Liver (tissue), 8 donors: ENCODE measurements at regions not wholly inside any gene's neighbourhood (a gene's known extent, or its start where the extent isn't known, plus 50 kb on each side); places are given as distances from the start of the nearest gene placed in this dataset.

Experiments
- DNase-seq: peaks from one replicate; pipeline ENCODE4 v3.0.0-alpha.2; 2017; ENCODE audit warnings: low spot score
- H3K27ac ChIP-seq, 2 donors: one replicate each; pipeline ENCODE4 v1.7.0; 2013; ENCODE audit warnings: inconsistent platforms in 2 of 2, low read length in 2 of 2, control low read depth in 1 of 2, low read depth in 1 of 2, mild to moderate bottlenecking in 1 of 2
- H3K27me3 ChIP-seq, 4 donors: one replicate each; pipeline versions ENCODE4 v1.6.1 to v1.7.0; 2013; ENCODE audit warnings: low read length in 3 of 4, inconsistent platforms in 1 of 4, mild to moderate bottlenecking in 1 of 4, moderate library complexity in 1 of 4; ENCODE audit not compliant: control insufficient read depth in 4 of 4, insufficient read depth in 4 of 4
- H3K36me3 ChIP-seq, 4 donors: one replicate each; pipeline versions ENCODE4 v1.6.1 to v1.7.0; 2013; ENCODE audit warnings: low read length in 3 of 4, mild to moderate bottlenecking in 3 of 4, low read depth in 1 of 4, moderate library complexity in 1 of 4; ENCODE audit not compliant: control insufficient read depth in 4 of 4, insufficient read depth in 3 of 4
- H3K4me1 ChIP-seq, 4 donors: one replicate each; pipeline versions ENCODE4 v1.6.1 to v1.7.0; 2013; ENCODE audit warnings: low read length in 3 of 4, mild to moderate bottlenecking in 3 of 4, moderate library complexity in 1 of 4; ENCODE audit not compliant: control insufficient read depth in 4 of 4, insufficient read depth in 4 of 4
- H3K4me3 ChIP-seq, 3 donors: one replicate each; pipeline versions ENCODE4 v1.6.1 to v1.7.0; 2013; ENCODE audit warnings: low read length in 3 of 3, control low read depth in 1 of 3, low read depth in 1 of 3, mild to moderate bottlenecking in 1 of 3
- H3K9ac ChIP-seq, 2 donors: one replicate each; pipeline ENCODE4 v1.7.0; 2013; ENCODE audit warnings: low read length in 2 of 2, mild to moderate bottlenecking in 2 of 2, moderate library complexity in 2 of 2, control low read depth in 1 of 2, low read depth in 1 of 2
- H3K9me3 ChIP-seq, 4 donors: one replicate each; pipeline versions ENCODE4 v1.6.1 to v1.7.0; 2013; ENCODE audit warnings: low read length in 3 of 4; ENCODE audit not compliant: control insufficient read depth in 4 of 4
- ATF3 ChIP-seq: IDR thresholded peaks from 2 replicates; pipeline ENCODE4 v1.6.1; 2016; ENCODE audit warnings: antibody characterized with exemption
- CTCF ChIP-seq: fragments of 150-350 bp; IDR thresholded peaks from 2 replicates; pipeline ENCODE4 v1.5.1; 2017; ENCODE audit warnings: improper control_type of control experiment, low read depth, low read length; ENCODE audit not compliant: missing input control
- EGR1 ChIP-seq, 2 donors: IDR thresholded peaks; 2 replicates each; pipeline ENCODE4 v1.6.1; 2016 to 2018; ENCODE audit warnings: antibody characterized with exemption in 2 of 2, low read depth in 2 of 2
- FOXA1 ChIP-seq: IDR thresholded peaks from 2 replicates; pipeline ENCODE4 v1.6.1; 2016; ENCODE audit warnings: antibody characterized with exemption
- FOXA2 ChIP-seq: IDR thresholded peaks from 2 replicates; pipeline ENCODE4 v1.6.1; 2016; ENCODE audit warnings: antibody characterized with exemption
- GABPA ChIP-seq, 2 donors: IDR thresholded peaks in 1 of 2; conservative IDR thresholded peaks in 1 of 2; 2 replicates each; pipeline ENCODE4 v1.6.1; 2016; ENCODE audit warnings: antibody characterized with exemption in 2 of 2, mild to moderate bottlenecking in 1 of 2, moderate library complexity in 1 of 2
- HNF4A ChIP-seq, 2 donors: conservative IDR thresholded peaks; 2 replicates each; pipeline ENCODE4 v1.6.1; 2016; ENCODE audit warnings: antibody characterized with exemption in 2 of 2, mild to moderate bottlenecking in 2 of 2
- HNF4G ChIP-seq: IDR thresholded peaks from 2 replicates; pipeline ENCODE4 v1.6.1; 2016; ENCODE audit warnings: antibody characterized with exemption
- JUND ChIP-seq, 2 donors: IDR thresholded peaks; 2 replicates each; pipeline ENCODE4 v1.6.1; 2016; ENCODE audit warnings: antibody characterized with exemption in 2 of 2
- NR2F2 ChIP-seq: IDR thresholded peaks from 2 replicates; pipeline ENCODE4 v1.6.1; 2016; ENCODE audit warnings: antibody characterized with exemption
- RAD21 ChIP-seq, 2 donors: IDR thresholded peaks; 2 replicates each; pipeline ENCODE4 v1.6.1; 2016; ENCODE audit warnings: antibody characterized with exemption in 2 of 2, mild to moderate bottlenecking in 2 of 2
- REST ChIP-seq: IDR thresholded peaks from 2 replicates; pipeline ENCODE4 v1.6.1; 2016; ENCODE audit warnings: antibody characterized with exemption, mild to moderate bottlenecking
- RXRA ChIP-seq, 2 donors: IDR thresholded peaks; 2 replicates each; pipeline ENCODE4 v1.6.1; 2017 to 2018; ENCODE audit warnings: antibody characterized with exemption in 2 of 2, mild to moderate bottlenecking in 1 of 2
- SP1 ChIP-seq: IDR thresholded peaks from 2 replicates; pipeline ENCODE4 v1.6.1; 2018; ENCODE audit warnings: antibody characterized with exemption, mild to moderate bottlenecking
- TAF1 ChIP-seq: conservative IDR thresholded peaks from 2 replicates; pipeline ENCODE4 v1.6.1; 2016; ENCODE audit warnings: antibody characterized with exemption, mild to moderate bottlenecking
- YY1 ChIP-seq: IDR thresholded peaks from 2 replicates; pipeline ENCODE4 v1.6.1; 2016; ENCODE audit warnings: antibody characterized with exemption, mild to moderate bottlenecking
- ZBTB33 ChIP-seq: IDR thresholded peaks from 2 replicates; pipeline ENCODE4 v1.6.1; 2016; ENCODE audit warnings: antibody characterized with exemption
- WGBS: extraction: QIAGEN DNeasy Blood & Tissue Kit; methylation state at CpG from one replicate; pipeline ENCODE4 v1.1.7; 2013; 5-methylcytosine and 5-hydroxymethylcytosine counted together
- TF ChIP-seq, protein P1 (sequence below): IDR thresholded peaks from 2 replicates; pipeline ENCODE4 v1.6.1; 2016; ENCODE audit warnings: antibody characterized with exemption
- donor health status: healthy.
- donor health status: healthy.
- donor health status: healthy.
- donor health status: healthy.
- donor health status: healthy.

DNA sequence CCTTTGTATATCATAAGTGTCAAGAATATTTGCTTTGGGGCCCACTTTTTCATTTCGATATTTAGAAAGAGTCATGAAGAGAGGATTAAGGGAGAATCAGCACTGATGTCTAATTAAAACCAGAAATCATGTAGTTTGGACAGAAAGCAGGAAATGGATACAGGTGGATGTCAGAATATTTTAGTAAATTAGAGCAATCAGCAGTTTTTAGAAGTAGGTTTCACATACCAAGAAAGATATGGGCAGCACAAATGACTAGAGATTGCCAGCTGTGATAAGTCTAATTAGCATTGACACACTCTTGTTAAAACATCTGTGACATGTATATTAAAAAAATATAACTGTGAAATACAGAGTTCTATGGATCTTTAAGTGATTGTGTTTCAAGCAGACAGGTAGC is 180.8 kb upstream of the POM121L12 start (continued):
- TF ChIP-seq ZBTB33: no peak
- no peak for TF ChIP-seq ATF3
- TF ChIP-seq RAD21 (IDR thresholded peaks at IDR 0.05): no peak
- TF ChIP-seq HNF4A (conservative IDR thresholded peaks at IDR 0.05): no peak

GRCh38 chr7:52851547-52851946 is 183.9 kb upstream of the POM121L12 start:
- no peak for TF ChIP-seq ATF3
- TF ChIP-seq EGR1 (IDR thresholded peaks at IDR 0.05; ENCODE audit: low read depth in 2 of 2): no peak
- TF ChIP-seq FOXA1: no peak
- no peak for TF ChIP-seq FOXA2
- TF ChIP-seq RAD21 (IDR thresholded peaks at IDR 0.05): no peak
- no peak for TF ChIP-seq SP1
- TF ChIP-seq, protein P1, sequence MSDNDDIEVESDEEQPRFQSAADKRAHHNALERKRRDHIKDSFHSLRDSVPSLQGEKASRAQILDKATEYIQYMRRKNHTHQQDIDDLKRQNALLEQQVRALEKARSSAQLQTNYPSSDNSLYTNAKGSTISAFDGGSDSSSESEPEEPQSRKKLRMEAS: no peak
- TF ChIP-seq TAF1: no peak
- no peak for TF ChIP-seq ZBTB33
- no peak for TF ChIP-seq HNF4G
- TF ChIP-seq YY1: no peak
- no peak for TF ChIP-seq CTCF
- no peak for TF ChIP-seq HNF4A (conservative IDR thresholded peaks at IDR 0.05)
- TF ChIP-seq JUND (IDR thresholded peaks at IDR 0.05): no peak
- no peak for TF ChIP-seq REST
- no peak for TF ChIP-seq NR2F2
- no peak for TF ChIP-seq GABPA (IDR thresholded peaks at IDR 0.05 in 1 of 2, conservative IDR thresholded peaks at IDR 0.05 in 1 of 2)
- TF ChIP-seq RXRA (IDR thresholded peaks at IDR 0.05): no peak
- H3K4me1 ChIP-seq: no peaks in the 10 kb centered on the region
- H3K27ac ChIP-seq: no peak overlapping the region
- DNase-seq: no peak
- H3K27me3 ChIP-seq: no peaks in the 10 kb centered on the region
- no peak overlapping the region for H3K9ac ChIP-seq
- H3K9me3 ChIP-seq: no peaks in the 10 kb centered on the region
- no peak overlapping the region for H3K4me3 ChIP-seq
- 53% methylated on average over 2 of the region's 2 CpGs for WGBS
- no peaks in the 10 kb centered on the region for H3K36me3 ChIP-seq
